ENCODE measurements at regions not wholly inside any gene's neighbourhood (a gene's known extent, or its start where the extent isn't known, plus 50 kb on each side); places are given as distances from the start of the nearest gene placed in this dataset.

DNA sequence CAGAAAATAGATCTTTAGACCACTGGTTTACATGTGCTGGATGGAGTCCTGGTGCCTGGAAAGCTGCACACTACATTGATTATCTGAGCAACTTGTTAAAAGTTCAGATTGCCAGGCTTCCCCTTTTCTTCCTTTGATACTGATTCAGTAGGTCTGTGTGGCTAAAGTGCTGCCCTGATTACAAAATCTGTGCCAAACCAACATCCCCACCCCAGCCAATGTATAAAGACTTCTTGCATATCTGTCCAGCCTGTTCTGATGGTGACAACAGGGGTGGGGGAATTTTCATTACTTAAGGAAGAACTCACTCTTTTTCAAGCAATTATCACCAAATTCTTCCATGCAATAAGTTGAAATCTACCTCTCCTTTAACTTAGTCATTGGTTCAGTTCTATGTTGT is 135.5 kb downstream of the TNFSF18 start:
- in situ Hi-C loops (cut with HindIII; ENCODE audit: low pct_unique_long_range_greater_than_20kb, low sequenced_read_pairs), result no loop called here

DNA sequence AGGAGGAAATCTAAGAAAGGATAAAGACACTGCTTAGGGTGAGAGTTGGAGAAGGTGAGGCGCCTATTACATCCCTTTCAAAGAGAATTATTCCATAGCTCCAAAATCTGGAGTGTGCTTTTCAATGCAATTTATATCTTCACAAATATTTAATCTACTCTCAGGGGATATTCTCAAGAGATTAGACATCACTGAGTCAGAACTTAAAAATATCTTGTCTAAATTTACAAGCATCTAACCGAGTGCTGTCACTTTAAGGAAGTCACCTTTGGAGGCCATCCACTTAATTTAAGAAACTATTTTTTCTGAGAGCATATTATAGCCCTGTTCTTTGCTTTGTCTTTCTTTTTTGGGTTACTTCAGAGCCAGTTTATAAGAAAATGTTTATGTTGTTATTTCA is 134.6 kb downstream of the TNFSF18 start:
- in situ Hi-C loops (cut with HindIII; ENCODE audit: low pct_unique_long_range_greater_than_20kb, low sequenced_read_pairs), result no loop called here

More for the DNA sequence above, 135.5 kb downstream of the TNFSF18 start:
- DNase-seq (ENCODE audit: low read depth, low spot score), result no peak

DNA sequence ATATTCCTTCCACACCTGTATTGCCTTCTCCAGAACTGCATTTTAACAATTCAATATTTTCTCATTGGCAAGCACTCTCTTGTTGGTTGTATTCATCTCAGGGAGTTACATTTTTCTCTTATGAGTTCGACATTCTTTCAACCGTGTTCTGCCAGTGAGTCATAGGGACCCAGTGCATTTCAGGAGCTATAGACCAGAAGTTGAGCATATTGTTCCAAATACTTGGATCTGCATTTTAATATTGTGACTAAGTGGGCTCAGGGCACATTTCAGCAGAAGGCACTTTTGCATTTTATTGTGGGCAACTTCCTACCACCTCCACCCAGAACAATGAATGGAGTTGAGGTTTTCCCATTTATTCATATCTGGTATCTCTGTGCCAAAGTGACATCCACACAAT is 132.8 kb downstream of the TNFSF18 start:
- no peak for DNase-seq (ENCODE audit: low read depth, low spot score)
- in situ Hi-C loops (cut with HindIII; ENCODE audit: low pct_unique_long_range_greater_than_20kb, low sequenced_read_pairs), result no loop called here

More for the DNA sequence above, 134.6 kb downstream of the TNFSF18 start:
- no peak for DNase-seq (ENCODE audit: low read depth, low spot score)

DNA sequence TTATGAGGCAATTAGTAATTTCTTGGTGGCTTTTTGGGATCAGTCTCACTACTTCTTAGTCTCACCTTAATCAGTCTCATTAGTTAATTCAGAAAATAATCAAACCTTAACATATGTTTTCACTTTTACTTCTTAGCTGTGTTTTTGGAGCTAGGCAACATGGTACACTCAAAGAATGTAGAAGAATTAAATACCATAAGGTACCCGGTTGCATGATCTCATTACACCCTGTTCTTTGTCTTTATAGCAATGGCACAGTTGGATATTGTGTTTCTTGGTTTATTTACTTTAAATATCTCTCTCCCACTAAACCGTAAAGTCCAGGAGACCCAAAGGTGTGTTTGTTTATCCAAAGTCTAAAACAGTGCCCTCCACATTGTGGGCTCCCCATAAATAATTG is 132.3 kb downstream of the TNFSF18 start:
- no peak for DNase-seq (ENCODE audit: low read depth, low spot score)
- in situ Hi-C loops (cut with HindIII; ENCODE audit: low pct_unique_long_range_greater_than_20kb, low sequenced_read_pairs), result no loop called here

DNA sequence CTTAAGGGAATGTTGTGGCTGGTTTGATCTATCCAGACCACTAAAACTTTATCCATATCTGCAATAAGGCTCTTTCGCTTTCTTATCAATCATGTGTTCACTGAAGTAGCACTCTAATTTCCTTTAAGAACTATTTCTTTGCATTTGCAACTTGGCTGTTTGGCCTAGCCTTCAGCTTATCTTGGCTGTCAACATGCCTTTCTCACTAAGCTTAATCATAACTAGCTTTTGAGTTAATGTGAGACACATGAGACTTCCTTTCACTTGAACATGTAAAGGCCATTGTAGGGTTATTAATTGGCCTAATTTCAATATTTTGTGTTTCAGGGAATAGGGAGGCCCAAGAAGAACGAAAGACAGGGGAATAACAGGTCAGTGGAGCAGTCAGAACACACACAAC is 124.7 kb downstream of the TNFSF18 start:
- in situ Hi-C loops (cut with HindIII; ENCODE audit: low pct_unique_long_range_greater_than_20kb, low sequenced_read_pairs), result no loop called here
- no peak for DNase-seq (ENCODE audit: low read depth, low spot score)

DNA sequence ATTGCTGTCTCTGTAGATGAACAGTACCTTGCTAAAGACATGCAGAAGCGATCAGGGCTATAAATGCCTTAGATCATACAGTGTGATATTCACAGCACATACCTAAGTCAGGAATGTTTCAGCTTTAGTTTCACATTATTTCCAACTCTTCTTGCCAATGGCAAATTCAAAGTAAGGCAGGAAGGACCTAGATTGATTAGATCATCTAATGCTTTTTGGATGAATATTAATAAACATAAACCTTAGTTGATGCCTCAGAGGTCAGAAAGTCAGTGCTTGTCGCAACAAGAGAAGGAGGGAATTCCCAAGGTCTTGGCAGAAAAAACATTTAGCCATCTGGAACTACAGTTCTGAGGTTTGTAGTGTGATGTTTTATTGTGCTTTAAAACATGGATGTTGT is 122.3 kb downstream of the TNFSF18 start:
- in situ Hi-C loops (cut with HindIII; ENCODE audit: low pct_unique_long_range_greater_than_20kb, low sequenced_read_pairs), result no loop called here
- no peak for DNase-seq (ENCODE audit: low read depth, low spot score)

DNA sequence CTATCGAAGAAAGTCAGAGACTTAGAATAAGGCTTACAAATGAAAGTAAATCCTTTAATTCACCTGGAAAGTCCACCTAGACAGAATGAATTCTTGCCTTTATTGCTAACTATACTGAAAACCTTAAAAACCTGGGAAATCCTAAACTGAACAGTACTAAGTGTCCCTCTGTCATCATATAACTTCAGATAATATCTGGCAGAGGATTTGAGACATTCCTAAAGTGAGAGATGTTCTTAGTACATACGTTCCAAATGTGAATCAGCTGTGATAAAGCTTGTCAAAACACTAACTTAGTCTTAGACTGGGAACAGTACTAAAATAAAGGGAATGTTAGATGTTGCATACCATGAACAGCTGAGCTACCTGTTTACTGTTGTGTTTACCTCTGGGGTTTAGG is 121.7 kb downstream of the TNFSF18 start:
- no peak for DNase-seq (ENCODE audit: low read depth, low spot score)
- in situ Hi-C loops (cut with HindIII; ENCODE audit: low pct_unique_long_range_greater_than_20kb, low sequenced_read_pairs), result no loop called here

DNA sequence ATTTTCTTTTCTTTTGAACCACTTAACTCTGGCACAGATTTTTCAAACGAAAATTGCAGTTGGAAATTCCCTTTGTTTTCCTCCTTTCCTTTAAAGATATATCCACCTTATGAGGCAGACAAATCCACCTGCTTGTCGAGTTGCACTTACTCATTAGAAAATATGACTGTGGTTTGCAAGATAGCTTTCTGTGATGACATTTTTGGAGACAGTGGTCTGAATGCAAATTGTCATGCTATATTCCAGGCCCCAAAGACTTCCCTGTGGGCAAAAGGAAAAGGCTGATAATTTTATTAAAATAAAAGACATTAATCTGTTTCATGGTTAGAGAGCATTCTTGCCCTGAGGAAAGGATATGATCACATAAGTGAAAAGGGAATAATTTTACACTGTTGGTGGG is 120.6 kb downstream of the TNFSF18 start:
- no peak for DNase-seq (ENCODE audit: low read depth, low spot score)
- in situ Hi-C loops (cut with HindIII; ENCODE audit: low pct_unique_long_range_greater_than_20kb, low sequenced_read_pairs), result no loop called here

DNA sequence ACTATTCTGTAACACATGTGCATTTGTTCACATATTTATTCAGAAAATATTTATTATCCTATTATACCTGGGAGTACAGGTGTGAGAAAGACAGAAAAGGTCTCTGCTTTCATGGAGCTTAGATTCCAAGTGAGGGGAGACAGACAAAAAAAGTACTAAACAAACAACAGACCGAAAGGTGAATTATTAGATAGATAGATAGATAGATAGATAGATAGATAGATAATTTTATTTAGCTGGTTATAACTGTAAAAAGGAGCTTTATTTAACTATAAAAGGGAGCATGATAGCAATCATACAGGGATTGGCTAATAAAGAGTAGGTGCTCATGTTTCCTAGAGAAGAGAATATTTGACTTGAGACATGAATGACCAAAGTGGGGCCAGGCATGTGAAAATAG is 119.4 kb downstream of the TNFSF18 start:
- in situ Hi-C loops (cut with HindIII; ENCODE audit: low pct_unique_long_range_greater_than_20kb, low sequenced_read_pairs), result no loop called here
- no peak for DNase-seq (ENCODE audit: low read depth, low spot score)

DNA sequence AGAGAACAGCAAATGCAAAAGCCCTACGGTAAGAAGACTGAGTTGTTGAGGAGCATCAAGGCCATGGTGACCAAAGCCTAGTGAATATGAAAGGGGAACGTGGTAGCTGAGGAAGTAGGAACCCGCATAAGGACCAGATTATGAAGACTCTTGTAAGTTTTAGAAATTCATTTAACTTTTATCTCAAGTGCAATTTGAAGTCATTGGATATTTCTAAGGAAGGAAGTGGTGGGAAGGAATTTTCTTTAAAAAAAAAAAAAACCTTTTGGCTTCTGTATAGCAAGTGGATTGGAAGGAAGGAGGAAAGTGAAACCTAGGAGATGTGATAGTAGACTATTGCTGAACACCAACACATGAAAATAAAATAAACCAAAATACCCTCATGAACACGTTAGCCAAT is 119.0 kb downstream of the TNFSF18 start:
- DNase-seq (ENCODE audit: low read depth, low spot score), result no peak
- in situ Hi-C loops (cut with HindIII; ENCODE audit: low pct_unique_long_range_greater_than_20kb, low sequenced_read_pairs), result no loop called here

DNA sequence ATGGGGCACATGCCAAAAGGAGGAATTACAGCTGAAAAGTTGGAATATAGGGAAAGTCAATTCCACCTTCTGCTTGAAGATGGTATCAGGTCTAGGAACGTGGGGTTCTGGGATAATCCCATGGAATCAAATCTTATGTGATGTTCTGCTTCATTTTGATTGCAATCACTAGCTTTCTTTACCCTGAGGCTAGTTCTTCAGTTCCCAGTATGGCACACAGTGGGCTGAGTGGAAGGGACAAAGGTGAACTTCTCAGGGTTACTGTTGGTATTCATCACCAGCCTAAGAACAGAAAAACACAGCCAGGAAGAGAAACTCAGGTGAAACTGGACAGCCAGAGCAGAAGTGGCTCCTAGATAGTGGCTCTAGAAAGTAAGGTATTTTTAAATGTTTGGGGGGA is 117.8 kb downstream of the TNFSF18 start:
- DNase-seq (ENCODE audit: low read depth, low spot score), result no peak
- in situ Hi-C loops (cut with HindIII; ENCODE audit: low pct_unique_long_range_greater_than_20kb, low sequenced_read_pairs), result no loop called here

DNA sequence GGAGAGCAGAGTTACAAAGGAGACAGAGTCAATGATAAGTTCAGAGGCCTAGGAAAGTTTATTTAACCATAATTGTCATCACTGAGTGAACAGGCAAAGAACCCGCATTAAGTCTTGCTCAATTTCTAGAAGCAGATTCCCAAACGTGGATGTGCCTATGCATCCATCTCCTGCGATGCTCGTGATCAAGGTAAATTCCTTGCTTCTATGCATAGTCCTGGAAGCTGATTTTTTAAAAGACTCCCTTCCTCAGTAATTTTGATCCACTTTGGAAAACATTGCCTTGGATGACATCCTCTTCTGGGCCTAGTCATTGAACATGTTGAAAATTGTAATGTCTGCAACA is 116.4 kb downstream of the TNFSF18 start:
- in situ Hi-C loops (cut with HindIII; ENCODE audit: low pct_unique_long_range_greater_than_20kb, low sequenced_read_pairs), result no loop called here

DNA sequence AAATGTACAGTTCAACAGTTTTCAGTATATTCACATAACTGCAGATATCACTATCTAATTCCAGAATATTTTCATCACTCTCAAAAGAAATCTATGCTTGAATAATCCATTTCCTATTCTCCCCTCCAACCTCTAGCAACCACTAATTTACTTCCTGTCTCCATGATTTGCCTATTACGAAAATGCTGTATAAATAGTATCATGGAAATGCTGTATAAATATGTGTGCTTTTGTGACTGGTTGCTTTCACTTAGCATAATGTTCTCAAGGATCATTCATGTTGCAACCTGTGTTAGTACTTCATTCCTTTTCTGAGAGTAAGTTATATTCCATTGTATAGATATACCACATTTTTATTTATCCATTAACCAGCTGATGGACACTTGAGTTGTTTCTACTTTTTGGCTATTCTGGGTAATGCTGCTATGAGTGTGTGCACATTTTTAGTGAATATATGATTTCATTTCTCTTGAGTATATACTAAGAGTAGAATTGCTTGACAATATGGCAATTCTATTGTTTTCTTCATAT is 115.6 kb downstream of the TNFSF18 start:
- in situ Hi-C loops (cut with HindIII; ENCODE audit: low pct_unique_long_range_greater_than_20kb, low sequenced_read_pairs), result no loop called here
- no peak for DNase-seq (ENCODE audit: low read depth, low spot score)

More for the DNA sequence above, 116.4 kb downstream of the TNFSF18 start:
- DNase-seq (ENCODE audit: low read depth, low spot score), result no peak

DNA sequence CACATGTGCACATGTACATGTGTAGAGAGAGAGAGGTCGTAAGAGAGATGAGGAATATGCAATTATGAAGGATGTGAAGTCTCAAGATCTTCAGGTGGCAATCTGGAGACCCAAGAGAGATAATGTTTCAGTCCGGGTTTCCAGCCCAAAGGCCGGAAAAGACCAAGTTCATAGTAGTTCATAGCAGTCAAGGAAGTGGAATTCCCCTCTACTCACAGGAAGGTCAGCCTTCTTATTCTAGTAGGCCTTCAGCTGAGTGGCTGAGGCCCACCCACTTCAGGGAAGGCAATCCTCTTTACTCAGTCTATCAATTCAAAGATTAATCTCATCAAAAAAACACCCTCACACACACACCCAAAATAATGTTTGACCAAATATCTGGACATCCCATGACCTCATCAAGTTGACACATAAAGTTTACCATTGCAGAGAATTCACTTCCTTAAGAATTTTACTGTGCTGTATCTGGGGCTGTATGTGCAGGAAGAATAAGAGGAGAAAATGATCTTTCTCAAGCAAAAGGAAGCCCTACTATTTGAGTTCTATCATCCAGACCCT is 114.6 kb downstream of the TNFSF18 start:
- in situ Hi-C loops (cut with HindIII; ENCODE audit: low pct_unique_long_range_greater_than_20kb, low sequenced_read_pairs), result no loop called here
- DNase-seq (ENCODE audit: low read depth, low spot score), result no peak

DNA sequence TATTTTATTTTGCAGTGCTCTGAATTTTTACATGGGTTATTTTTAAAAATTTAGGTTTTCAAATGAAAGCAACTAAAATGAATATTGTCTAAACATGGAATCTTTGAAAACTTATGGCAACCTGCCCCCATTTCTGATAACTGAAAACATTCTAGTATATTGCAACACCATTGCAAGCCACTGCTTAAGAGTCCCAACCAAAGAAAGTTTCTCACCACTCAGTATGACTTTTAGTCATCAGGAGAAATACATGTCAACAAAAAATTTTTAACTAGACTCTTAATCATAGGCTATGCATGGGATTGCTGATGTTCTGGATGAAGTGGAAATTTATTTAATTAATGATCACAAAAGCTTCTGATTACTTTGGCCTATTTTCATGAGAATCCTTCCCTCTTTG is 112.1 kb downstream of the TNFSF18 start:
- in situ Hi-C loops (cut with HindIII; ENCODE audit: low pct_unique_long_range_greater_than_20kb, low sequenced_read_pairs), result no loop called here
- DNase-seq (ENCODE audit: low read depth, low spot score), result no peak

DNA sequence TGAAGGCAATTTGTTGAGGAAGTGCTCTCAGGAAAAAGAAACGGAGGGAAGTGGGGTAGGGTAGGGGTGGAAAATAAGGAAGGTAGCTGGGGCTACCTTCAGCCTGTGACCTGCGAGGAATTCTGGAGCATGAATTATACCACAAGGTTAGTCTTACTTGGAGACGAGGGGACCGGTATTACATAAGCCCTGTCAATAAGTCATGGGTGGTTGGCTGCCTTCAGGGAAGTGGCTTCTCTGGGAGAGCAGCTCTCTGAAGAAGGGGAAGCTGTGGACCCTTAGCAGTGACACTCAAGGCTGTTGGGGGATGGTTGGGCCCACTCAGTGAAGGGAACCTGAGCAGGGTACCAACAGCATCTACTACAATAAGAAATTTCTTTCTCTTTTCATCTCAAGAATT is 111.3 kb downstream of the TNFSF18 start:
- no peak for DNase-seq (ENCODE audit: low read depth, low spot score)
- in situ Hi-C loops (cut with HindIII; ENCODE audit: low pct_unique_long_range_greater_than_20kb, low sequenced_read_pairs), result no loop called here

DNA sequence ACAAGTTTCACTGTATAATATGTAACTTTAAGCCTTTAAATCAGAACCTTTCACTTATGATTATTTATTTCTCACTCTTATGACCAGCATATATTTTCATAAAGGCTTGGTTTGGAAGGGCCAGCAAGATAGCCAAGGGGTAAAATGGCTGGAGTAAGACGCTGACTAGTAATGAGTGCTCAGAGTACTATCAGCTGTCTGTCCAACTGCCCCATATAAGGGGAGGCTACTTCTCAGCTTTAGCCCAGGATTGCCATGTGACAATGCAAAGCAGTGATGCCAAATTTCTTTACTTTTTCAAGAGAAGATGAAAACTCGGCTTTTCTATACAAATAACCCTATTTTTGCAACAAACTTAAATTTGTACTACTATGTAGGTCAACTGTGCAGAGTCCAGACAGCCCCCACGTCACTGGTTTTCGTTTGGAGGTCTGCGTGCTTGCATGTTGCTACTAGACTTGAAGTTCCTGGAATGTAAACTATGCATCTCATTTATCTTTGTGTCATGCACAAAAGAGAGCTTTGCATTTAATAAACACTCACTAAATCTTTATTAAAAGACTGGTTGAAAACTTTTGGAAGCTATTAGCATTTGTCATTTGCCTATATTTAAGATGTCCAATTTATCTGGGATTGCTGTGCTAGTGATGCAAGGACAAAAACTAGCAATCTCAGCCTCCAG is 110.4 kb downstream of the TNFSF18 start:
- in situ Hi-C loops (cut with HindIII; ENCODE audit: low pct_unique_long_range_greater_than_20kb, low sequenced_read_pairs), result no loop called here
- DNase-seq (ENCODE audit: low read depth, low spot score), result no peak

DNA sequence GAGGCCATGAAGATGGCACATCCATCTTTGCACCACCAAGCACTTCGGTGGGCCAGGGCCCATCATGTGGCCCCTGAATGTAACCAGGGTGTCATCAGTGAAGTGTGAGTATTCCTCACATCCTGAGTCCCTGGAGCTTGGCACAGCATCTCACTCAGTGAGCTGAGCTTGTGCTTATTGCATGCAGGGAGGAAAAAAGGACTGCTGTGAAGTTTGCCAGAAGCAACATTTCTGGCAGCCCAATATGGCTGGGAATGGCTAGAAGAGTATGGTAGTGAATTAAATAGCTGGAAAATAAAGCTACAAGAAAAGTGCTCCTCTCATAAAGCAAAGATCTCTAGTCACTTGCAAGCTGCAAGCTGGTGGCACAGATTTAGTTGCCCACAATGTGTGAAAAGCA is 109.3 kb downstream of the TNFSF18 start:
- in situ Hi-C loops (cut with HindIII; ENCODE audit: low pct_unique_long_range_greater_than_20kb, low sequenced_read_pairs), result no loop called here
- no peak for DNase-seq (ENCODE audit: low read depth, low spot score)

DNA sequence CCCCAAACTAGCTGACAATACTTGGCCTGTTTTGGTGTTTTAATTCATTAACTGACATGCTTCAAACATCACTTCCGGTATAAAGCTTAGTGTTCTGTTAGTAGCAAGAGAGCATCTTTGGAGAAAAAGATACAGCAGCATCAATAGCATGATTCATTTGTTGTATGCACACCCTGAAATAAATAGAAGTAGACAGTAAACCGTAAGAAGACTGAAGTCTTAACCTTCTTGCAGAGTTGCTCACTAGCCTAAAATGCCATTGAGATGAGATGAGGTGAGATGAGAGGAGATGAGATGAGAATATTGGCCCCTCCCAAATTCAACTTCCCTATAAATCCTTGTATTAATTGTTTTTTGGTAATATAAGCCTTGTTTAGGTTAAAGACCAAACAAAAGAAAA is 108.8 kb downstream of the TNFSF18 start:
- DNase-seq (ENCODE audit: low read depth, low spot score), result no peak
- in situ Hi-C loops (cut with HindIII; ENCODE audit: low pct_unique_long_range_greater_than_20kb, low sequenced_read_pairs), result no loop called here
